VCaP (cell line): ENCODE measurements at regions not wholly inside any gene's neighbourhood (a gene's known extent, or its start where the extent isn't known, plus 50 kb on each side); places are given as distances from the start of the nearest gene placed in this dataset.

ENCODE experiments used
- H3K27ac ChIP-seq: fragments of 450-650 bp; 2 replicates; pipeline ENCODE4 v1.5.1; 2017
- TF ChIP-seq, protein P1 (sequence below): fragments of 450-650 bp; conservative IDR thresholded peaks from 2 replicates; pipeline ENCODE4 v1.5.1; 2017; ENCODE audit warnings: mild to moderate bottlenecking, moderate library complexity

DNA sequence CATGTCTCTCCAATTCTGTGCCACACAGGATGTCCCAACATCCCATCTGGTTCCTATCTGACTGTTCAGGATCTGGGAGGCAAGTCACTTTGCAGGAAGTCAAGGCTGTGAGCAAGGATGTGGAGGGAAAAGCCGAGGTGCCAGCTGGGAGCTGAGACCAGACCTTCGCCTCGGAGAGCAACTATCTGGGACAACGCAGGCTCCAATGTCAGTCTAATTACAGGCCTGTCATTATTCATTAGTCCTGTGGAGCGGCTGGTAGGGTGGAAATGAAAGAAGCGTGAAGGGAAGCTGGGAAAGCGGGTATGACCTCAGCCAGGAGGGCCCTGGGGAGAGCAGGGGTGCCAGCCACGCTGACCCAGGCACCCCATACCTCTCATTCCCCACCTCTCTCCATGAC is 147.3 kb downstream of the UNC5CL start:
- H3K27ac ChIP-seq = no peak overlapping the region
- TF ChIP-seq, protein P1, sequence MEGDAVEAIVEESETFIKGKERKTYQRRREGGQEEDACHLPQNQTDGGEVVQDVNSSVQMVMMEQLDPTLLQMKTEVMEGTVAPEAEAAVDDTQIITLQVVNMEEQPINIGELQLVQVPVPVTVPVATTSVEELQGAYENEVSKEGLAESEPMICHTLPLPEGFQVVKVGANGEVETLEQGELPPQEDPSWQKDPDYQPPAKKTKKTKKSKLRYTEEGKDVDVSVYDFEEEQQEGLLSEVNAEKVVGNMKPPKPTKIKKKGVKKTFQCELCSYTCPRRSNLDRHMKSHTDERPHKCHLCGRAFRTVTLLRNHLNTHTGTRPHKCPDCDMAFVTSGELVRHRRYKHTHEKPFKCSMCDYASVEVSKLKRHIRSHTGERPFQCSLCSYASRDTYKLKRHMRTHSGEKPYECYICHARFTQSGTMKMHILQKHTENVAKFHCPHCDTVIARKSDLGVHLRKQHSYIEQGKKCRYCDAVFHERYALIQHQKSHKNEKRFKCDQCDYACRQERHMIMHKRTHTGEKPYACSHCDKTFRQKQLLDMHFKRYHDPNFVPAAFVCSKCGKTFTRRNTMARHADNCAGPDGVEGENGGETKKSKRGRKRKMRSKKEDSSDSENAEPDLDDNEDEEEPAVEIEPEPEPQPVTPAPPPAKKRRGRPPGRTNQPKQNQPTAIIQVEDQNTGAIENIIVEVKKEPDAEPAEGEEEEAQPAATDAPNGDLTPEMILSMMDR = no peak

DNA sequence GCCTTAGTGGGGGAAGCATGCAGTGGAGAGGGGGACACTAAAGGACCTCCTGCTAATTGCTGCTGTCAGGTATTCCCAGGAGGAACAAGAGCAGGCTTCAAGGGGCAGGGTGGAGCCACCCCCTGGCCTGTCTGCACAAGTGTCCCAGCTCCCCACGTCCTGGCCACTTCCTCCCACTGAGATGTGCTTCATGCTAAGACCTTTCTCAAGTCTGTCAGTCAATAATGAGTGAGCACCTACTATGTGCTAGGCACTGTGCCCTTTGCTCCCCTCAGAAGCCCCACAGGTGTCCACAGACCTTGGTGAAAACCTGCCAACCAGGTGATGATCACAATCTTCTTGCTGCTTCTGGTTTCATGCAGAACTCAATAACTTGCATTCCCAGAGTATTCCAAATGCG is 147.9 kb downstream of the UNC5CL start:
- H3K27ac ChIP-seq = no peak overlapping the region

DNA sequence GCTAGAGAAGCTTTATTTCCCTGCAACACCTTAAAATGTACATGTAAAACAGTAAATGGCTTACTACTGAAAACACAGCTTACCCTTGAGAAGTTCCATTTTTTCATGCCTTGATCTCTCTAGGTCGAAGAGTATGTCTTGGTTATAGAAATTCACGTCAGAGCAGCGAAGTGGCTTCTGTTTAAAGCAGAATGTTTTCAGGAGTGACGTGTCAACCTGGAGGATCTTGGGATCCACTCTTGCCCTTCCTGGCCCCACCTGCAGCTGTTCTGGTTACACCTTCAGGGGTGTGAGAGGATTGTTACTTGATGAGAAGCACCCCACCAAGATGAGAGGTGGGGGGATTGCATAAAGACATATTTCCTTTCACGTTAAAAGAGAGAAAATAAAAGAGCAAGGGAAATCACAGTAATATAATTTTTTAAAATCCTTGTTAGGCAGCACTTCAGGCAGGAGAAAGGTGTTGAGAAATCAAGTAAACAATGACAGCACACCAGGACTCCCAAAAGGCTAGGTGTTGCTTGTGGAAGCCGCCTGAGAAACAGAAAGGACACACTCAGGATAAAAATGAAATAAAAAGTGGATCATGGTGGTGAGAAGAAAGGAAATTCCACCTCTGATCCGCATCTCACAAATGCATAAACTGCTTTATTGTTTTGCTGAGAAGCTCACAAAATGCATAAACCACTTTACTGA is 149.7 kb downstream of the UNC5CL start:
- no peak overlapping the region for H3K27ac ChIP-seq
- TF ChIP-seq, protein P1 = no peak

More for the DNA sequence above, 147.9 kb downstream of the UNC5CL start:
- TF ChIP-seq, protein P1 = no peak

DNA sequence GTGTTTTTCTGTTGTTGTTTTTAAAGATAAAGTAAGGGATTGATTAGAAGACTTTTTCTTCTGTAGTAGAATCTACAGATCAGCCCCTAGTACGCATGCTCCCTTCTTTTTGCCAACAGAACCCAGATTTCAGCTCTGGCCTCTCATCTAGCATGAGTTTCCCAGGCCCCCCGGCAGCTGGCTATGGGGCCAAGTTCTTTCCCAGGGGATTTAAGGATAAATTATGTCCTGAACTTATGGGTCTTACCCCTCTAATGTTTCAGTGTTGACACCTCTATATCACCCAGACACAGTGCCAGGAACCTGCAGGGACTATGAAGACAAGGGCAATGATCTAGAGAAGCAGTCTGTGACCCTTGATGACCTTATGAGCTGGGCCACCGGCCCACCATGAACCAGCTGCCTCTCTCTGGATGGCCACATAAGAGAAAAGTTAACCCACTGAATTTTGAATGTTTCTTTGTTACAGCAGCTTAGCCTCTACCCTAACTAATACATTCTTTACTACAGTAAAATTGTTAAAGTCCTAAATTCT is 150.5 kb downstream of the UNC5CL start:
- TF ChIP-seq, protein P1 = no peak
- no peak overlapping the region for H3K27ac ChIP-seq

DNA sequence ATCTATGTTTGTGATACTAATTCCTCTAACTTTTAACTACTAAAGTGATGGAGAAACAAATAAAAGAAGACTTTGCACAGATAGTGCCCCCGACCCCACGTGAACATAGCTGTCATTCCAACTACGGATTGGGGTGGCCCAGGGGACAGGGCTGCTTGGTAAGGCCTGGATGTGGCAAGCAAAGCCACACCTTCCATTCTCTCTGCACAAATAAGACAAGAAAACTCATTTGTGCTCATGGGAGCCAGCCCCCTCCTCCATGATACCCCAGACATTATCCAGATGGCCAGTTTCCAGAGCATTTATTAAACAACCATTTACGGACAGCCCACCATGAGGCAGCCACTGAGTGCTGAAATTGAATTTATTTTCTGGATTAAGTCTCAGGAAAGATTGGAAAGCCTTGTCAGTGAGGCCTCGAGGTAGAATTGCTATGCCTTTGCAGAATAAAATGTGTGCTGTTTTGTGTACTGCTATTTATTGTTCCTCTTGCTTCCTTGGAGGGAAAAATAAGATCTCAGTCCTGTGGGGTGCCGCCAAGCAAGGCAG is 151.2 kb downstream of the UNC5CL start:
- no peak overlapping the region for H3K27ac ChIP-seq
- TF ChIP-seq, protein P1 = no peak

DNA sequence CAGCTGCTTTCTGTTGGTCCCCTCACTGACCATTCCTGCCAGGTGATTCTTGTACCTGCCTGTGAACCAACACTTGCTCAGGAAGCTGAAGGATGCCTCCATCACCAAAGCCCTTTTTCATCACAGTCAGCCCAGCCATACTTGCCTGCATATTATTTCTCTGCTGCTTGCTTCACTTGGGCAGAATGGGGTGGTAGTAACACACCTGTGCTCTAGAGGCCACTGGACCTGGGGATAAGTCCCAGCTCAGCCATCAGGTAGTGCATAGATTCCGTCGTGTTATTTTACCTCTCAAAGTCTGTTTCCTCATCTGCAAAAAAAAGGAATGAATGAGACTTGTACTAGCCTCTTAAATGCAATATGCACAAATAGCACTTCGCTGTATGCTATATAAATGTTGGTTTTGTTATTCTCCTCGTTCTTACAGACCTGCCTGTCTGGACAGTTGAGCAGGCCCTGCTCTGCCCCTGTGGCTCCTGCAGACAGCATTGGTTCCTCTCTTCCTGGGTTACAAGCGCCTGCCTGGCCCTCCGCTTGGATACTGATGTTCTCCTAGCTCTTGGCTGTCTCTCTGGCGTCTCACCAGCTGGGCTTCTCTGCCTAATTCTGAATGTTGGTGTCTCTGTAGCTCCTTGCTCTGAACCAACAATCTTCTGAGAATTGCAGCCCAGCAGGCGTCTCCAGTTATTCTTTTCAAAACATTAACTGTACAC is 151.8 kb downstream of the UNC5CL start:
- TF ChIP-seq, protein P1 = 0 out of 2 replicates have a peak, but pooled peaks have one; percentile 19
- H3K27ac ChIP-seq = no peak overlapping the region

DNA sequence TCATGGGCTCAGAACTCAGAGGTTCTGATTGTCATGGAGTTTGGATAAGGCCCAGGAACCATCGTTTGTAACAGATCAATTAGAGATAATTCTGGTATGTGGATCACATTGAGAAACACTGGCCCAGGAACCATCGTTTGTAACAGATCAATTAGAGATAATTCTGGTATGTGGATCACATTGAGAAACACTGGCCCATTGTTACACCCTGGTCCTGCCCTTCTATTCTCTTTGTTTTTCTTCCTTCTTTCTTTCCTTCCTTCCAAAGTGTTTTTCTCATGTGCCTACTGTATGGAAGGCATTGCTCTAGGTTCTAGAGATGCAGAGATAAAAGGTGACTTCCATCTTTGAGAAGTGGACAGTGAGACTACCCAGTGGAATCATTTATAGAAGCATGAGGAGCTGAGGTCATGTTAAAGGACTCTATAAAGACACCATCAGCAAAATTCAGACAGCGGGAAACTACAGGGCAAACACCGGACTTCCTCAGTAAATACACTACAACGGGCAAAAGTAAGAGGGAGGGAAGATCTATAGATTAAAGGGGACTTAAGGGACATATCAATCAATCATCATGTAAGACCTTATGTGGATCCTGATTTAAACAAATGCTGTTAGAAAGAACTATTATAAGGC is 153.8 kb downstream of the UNC5CL start:
- TF ChIP-seq, protein P1 = no peak
- peak overlapping the region; percentile 28 for H3K27ac ChIP-seq
